ENCODE measurements at regions not wholly inside any gene's neighbourhood (a gene's known extent, or its start where the extent isn't known, plus 50 kb on each side); places are given as distances from the start of the nearest gene placed in this dataset.

GRCh38 chr12:19010726-19011125 lies 118.8 kb upstream of the PLEKHA5 start:
- H3K4me3 ChIP-seq (ENCODE audit: low read depth, low read length), result no peak overlapping the region
- POLR2A ChIA-PET, result no interaction called here
- Mint-ChIP-seq H3K4me1 (ENCODE audit: low read depth, unreplicated experiment) (peaks cover 23% of the 10 kb centered on the region), H3K27ac (ENCODE audit: unreplicated experiment) (peak overlapping the region; percentile 0), H3K36me3 (ENCODE audit: insufficient read depth, unreplicated experiment) (no peaks in the 10 kb centered on the region), H3K4me3 (ENCODE audit: unreplicated experiment) (peak overlapping the region; percentile 0), H3K9me3 (ENCODE audit: unreplicated experiment) (no peaks in the 10 kb centered on the region), H3K27me3 (ENCODE audit: insufficient read depth, unreplicated experiment) (no peaks in the 10 kb centered on the region)
- H3K4me1 ChIP-seq, result peaks cover 24% of the 10 kb centered on the region
- CTCF ChIA-PET, result no interaction called here
- no TSS peak for BruUV-seq (replicated peaks)
- DNase-seq, result no peak
- TF ChIP-seq CTCF (IDR thresholded peaks at IDR 0.05; ENCODE audit: insufficient read depth in 1 of 2, low read depth in 1 of 2, low read length in 1 of 2, severe bottlenecking in 1 of 2, unreplicated experiment in 1 of 2), result no peak
- intact Hi-C loops (cut with micrococcal nuclease; ENCODE audit: unreplicated experiment), result loop anchor here (1.0 to 2.0 kb wide), 3 partner anchors 35 to 120 kb away; no protein-coding TSS in a partner anchor
- no peaks in the 10 kb centered on the region for H3K9me3 ChIP-seq
- H3K27me3 ChIP-seq (replicated peaks; ENCODE audit: control insufficient read depth, insufficient read depth, low read length), result no peaks in the 10 kb centered on the region
- no peaks in the 10 kb centered on the region; the same call in 1 of the 2 replicates for H3K36me3 ChIP-seq (ENCODE audit: control insufficient read depth, insufficient read depth, low read length)

- H3K36me3 Mint-ChIP-seq (ENCODE audit: insufficient read depth, unreplicated experiment), result no peaks in the 10 kb centered on the region
- no peak overlapping the region for H3K27ac Mint-ChIP-seq (ENCODE audit: unreplicated experiment)
- intact Hi-C loops (cut with micrococcal nuclease; ENCODE audit: unreplicated experiment), result no loop called here
- CTCF ChIA-PET, result no interaction called here
- no peaks in the 10 kb centered on the region for H3K9me3 Mint-ChIP-seq (ENCODE audit: unreplicated experiment)
- no peak overlapping the region for H3K4me3 ChIP-seq (ENCODE audit: low read depth, low read length)
- TF ChIP-seq CTCF (IDR thresholded peaks at IDR 0.05; ENCODE audit: insufficient read depth in 1 of 2, low read depth in 1 of 2, low read length in 1 of 2, severe bottlenecking in 1 of 2, unreplicated experiment in 1 of 2), result no peak
- no peaks in the 10 kb centered on the region for H3K27me3 ChIP-seq (replicated peaks; ENCODE audit: control insufficient read depth, insufficient read depth, low read length)
- BruUV-seq (replicated peaks), result no TSS peak
- no peak for DNase-seq
- peaks cover 23% of the 10 kb centered on the region for H3K4me1 Mint-ChIP-seq (ENCODE audit: low read depth, unreplicated experiment)
- no peaks in the 10 kb centered on the region for H3K9me3 ChIP-seq
- no peaks in the 10 kb centered on the region for H3K27me3 Mint-ChIP-seq (ENCODE audit: insufficient read depth, unreplicated experiment)
- H3K36me3 ChIP-seq (ENCODE audit: control insufficient read depth, insufficient read depth, low read length), result no peaks in the 10 kb centered on the region; the same call in 1 of the 2 replicates
- H3K4me1 ChIP-seq, result peaks cover 21% of the 10 kb centered on the region
- no peak overlapping the region for H3K4me3 Mint-ChIP-seq (ENCODE audit: unreplicated experiment)
- POLR2A ChIA-PET, result no interaction called here
These were observed 116.6 kb upstream of the PLEKHA5 start for GRCh38 chr12:19012965-19013364.

DNA sequence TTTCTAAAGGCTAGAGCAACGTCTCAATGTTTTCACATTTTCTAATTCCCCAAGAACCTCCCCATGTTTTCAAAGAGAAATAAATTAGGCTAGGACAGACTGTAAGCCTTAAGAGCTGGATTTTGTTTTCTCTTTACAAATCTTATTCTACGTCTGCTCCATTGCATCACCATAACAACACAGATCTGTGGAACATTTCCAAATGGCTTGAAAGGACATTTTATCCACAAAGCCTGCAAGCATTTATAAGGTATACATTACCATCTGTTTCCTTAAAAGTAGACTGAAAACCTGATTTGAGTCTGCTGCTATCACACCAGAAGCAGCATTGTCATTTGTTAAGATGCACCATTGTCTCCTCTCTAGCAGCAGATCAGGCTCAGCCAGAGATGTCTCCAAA lies 115.3 kb upstream of the PLEKHA5 start:
- Histone ChIP-seq H3K4me1 (peaks cover 17% of the 10 kb centered on the region), H3K27me3 (replicated peaks; ENCODE audit: control insufficient read depth, insufficient read depth, low read length) (no peaks in the 10 kb centered on the region), H3K4me3 (ENCODE audit: low read depth, low read length) (no peak overlapping the region), H3K36me3 (ENCODE audit: control insufficient read depth, insufficient read depth, low read length) (no peaks in the 10 kb centered on the region; the same call in 1 of the 2 replicates), H3K9me3 (no peaks in the 10 kb centered on the region)
- no TSS peak for BruUV-seq (replicated peaks)
- intact Hi-C loops (cut with micrococcal nuclease; ENCODE audit: unreplicated experiment), result no loop called here
- H3K9me3 Mint-ChIP-seq (ENCODE audit: unreplicated experiment), result no peaks in the 10 kb centered on the region
- no peak for DNase-seq
- H3K4me1 Mint-ChIP-seq (ENCODE audit: low read depth, unreplicated experiment), result peaks cover 29% of the 10 kb centered on the region
- no peak overlapping the region for H3K27ac Mint-ChIP-seq (ENCODE audit: unreplicated experiment)
- H3K4me3 Mint-ChIP-seq (ENCODE audit: unreplicated experiment), result no peak overlapping the region
- TF ChIP-seq CTCF (IDR thresholded peaks at IDR 0.05; ENCODE audit: insufficient read depth in 1 of 2, low read depth in 1 of 2, low read length in 1 of 2, severe bottlenecking in 1 of 2, unreplicated experiment in 1 of 2), result no peak
- CTCF ChIA-PET, result no interaction called here
- no peaks in the 10 kb centered on the region for H3K36me3 Mint-ChIP-seq (ENCODE audit: insufficient read depth, unreplicated experiment)
- POLR2A ChIA-PET, result no interaction called here
- H3K27me3 Mint-ChIP-seq (ENCODE audit: insufficient read depth, unreplicated experiment), result no peaks in the 10 kb centered on the region
